HepG2 (cell line): ENCODE measurements at regions not wholly inside any gene's neighbourhood (a gene's known extent, or its start where the extent isn't known, plus 50 kb on each side); places are given as distances from the start of the nearest gene placed in this dataset.

ENCODE experiments used
- ATAC-seq: fragments of 200-7000 bp; cut with Tn5 transposase; 3 replicates; pipeline ENCODE4 v1.9.1; 2020; ENCODE audit warnings: mild to moderate bottlenecking, moderate library complexity
- BruUV-seq: library from RNA; stranded (reverse); fragments of 400-500 nt; replicated peaks from 2 replicates; lab custom pipeline; 2021; lab: Mats Ljungman, UMichigan
- CTCF ChIA-PET: fragments of 300-600 bp; formaldehyde crosslinking; extraction: SDS; loops from one replicate; lab custom pipeline; 2021; ENCODE audit warnings: low total read pairs, inconsistent platforms, low intra/inter-chr PET ratio; lab: Yijun Ruan, JAX
- POLR2A ChIA-PET: fragments of 350-600 bp; sonication (Branson Sonifier 250); formaldehyde crosslinking; loops from one replicate; lab custom pipeline; 2020; ENCODE audit warnings: antibody characterized with exemption, inconsistent platforms; lab: Yijun Ruan, JAX
- DNase-seq: peaks from one replicate; pipeline ENCODE4 v3.0.0-alpha.2; 2015; ENCODE audit warnings: low spot score
- FAIRE-seq: peaks from 3 replicates; lab custom pipeline; 2011; peaks lifted over from hg19 to GRCh38; lab: Jason Lieb, UNC
- H2AFZ ChIP-seq: one replicate; pipeline ENCODE4 v1.6.1; 2011; ENCODE audit warnings: low read length, inconsistent platforms
- H3K27ac ChIP-seq: fragments of 300-600 bp; 3 replicates; pipeline ENCODE4 v1.8.0; 2011; ENCODE audit warnings: mixed run types, mild to moderate bottlenecking, mixed read lengths, low read length, inconsistent platforms; ENCODE audit not compliant: insufficient read depth; ENCODE audit errors: extremely low read length
- H3K27me3 ChIP-seq, 2 experiments: fragments of 200-600 bp in 1 of 2; 2 replicates in 1 of 2; 3 replicates in 1 of 2; pipeline versions ENCODE4 v1.6.0 to v1.8.0; 2011; ENCODE audit warnings: low read length in 2 of 2, mild to moderate bottlenecking in 2 of 2, moderate library complexity in 2 of 2, inconsistent platforms in 1 of 2; ENCODE audit not compliant: insufficient read depth in 2 of 2, control insufficient read depth in 1 of 2
- H3K36me3 ChIP-seq, 2 experiments: fragments of 200-600 bp in 1 of 2; replicated peaks in 1 of 2; 2 replicates in 1 of 2; 3 replicates in 1 of 2; pipeline versions ENCODE4 v1.5.1 to v1.8.0; 2011; ENCODE audit warnings: low read length in 2 of 2, inconsistent platforms in 1 of 2; ENCODE audit not compliant: insufficient read depth in 2 of 2, control insufficient read depth in 1 of 2
- H3K4me1 ChIP-seq: 2 replicates; pipeline ENCODE4 v1.5.1; 2012; ENCODE audit warnings: low read length, inconsistent platforms; ENCODE audit not compliant: insufficient read depth
- H3K4me2 ChIP-seq: 2 replicates; pipeline ENCODE4 v1.6.0; 2011; ENCODE audit warnings: low read depth, low read length, inconsistent platforms
- H3K4me3 ChIP-seq, 3 experiments: fragments of 200-600 bp in 1 of 3; sonication (generic), shearing (Covaris generic) in 1 of 3; replicated peaks in 1 of 3; 2 replicates each; pipeline ENCODE4 v1.5.1; 2011 to 2016; ENCODE audit warnings: low read length in 3 of 3, inconsistent platforms in 2 of 3, low read depth in 2 of 3, mild to moderate bottlenecking in 2 of 3, control low read depth in 1 of 3, mixed read lengths in 1 of 3; ENCODE audit not compliant: insufficient read depth in 1 of 3
- H3K79me2 ChIP-seq: one replicate; pipeline ENCODE4 v1.6.1; 2011; ENCODE audit warnings: low read length, inconsistent platforms; ENCODE audit not compliant: insufficient read depth
- H3K9ac ChIP-seq: 2 replicates; pipeline ENCODE4 v1.6.0; 2011; ENCODE audit warnings: mild to moderate bottlenecking, low read depth, low read length, inconsistent platforms; ENCODE audit not compliant: insufficient read depth
- H3K9me3 ChIP-seq: 2 replicates; pipeline ENCODE4 v1.5.1; 2012; ENCODE audit warnings: mild to moderate bottlenecking, low read length
- H4K20me1 ChIP-seq: 2 replicates; pipeline ENCODE4 v1.6.0; 2011; ENCODE audit warnings: inconsistent platforms, mild to moderate bottlenecking, low read length, moderate library complexity; ENCODE audit not compliant: insufficient read depth
- ARID4A ChIP-seq: sonication (generic); formaldehyde crosslinking; IDR thresholded peaks from 2 replicates; pipeline ENCODE4 v1.5.0; 2020; ENCODE audit warnings: mild to moderate bottlenecking, missing genetic modification reagents, borderline replicate concordance
- CSRNP2 ChIP-seq: sonication (generic); formaldehyde crosslinking; conservative IDR thresholded peaks from 2 replicates; pipeline ENCODE4 v1.8.0; 2022; ENCODE audit warnings: low read depth, missing genetic modification reagents
- GMEB1 ChIP-seq: sonication (generic); formaldehyde crosslinking; IDR thresholded peaks from 2 replicates; pipeline ENCODE4 v1.5.1; 2020; ENCODE audit warnings: missing genetic modification reagents, mild to moderate bottlenecking, borderline replicate concordance
- HOMEZ ChIP-seq: IDR thresholded peaks from 2 replicates; pipeline ENCODE4 v1.6.1; 2016; ENCODE audit warnings: low read depth
- NCOA2 ChIP-seq: sonication (generic); formaldehyde crosslinking; IDR thresholded peaks from 2 replicates; pipeline ENCODE4 v1.8.0; 2022; ENCODE audit warnings: inconsistent platforms
- SRSF9 ChIP-seq: fragments of 200-400 bp; formaldehyde crosslinking; IDR thresholded peaks from 2 replicates; pipeline ENCODE4 v1.6.1; 2018; ENCODE audit warnings: borderline replicate concordance, mild to moderate bottlenecking, low read depth, low read length; ENCODE audit not compliant: insufficient read depth, poor library complexity, severe bottlenecking
- U2AF2 ChIP-seq: fragments of 200-400 bp; formaldehyde crosslinking; IDR thresholded peaks from 2 replicates; pipeline ENCODE4 v1.6.1; 2017; ENCODE audit warnings: low read depth, mild to moderate bottlenecking, low read length
- ZNF18 ChIP-seq: sonication (generic); formaldehyde crosslinking; IDR thresholded peaks from 2 replicates; pipeline ENCODE4 v1.8.0; 2022; ENCODE audit warnings: mild to moderate bottlenecking, missing genetic modification reagents; ENCODE audit not compliant: insufficient replicate concordance
- ZNF616 ChIP-seq: sonication (generic); formaldehyde crosslinking; IDR thresholded peaks from 2 replicates; pipeline ENCODE4 v1.5.0; 2020; ENCODE audit warnings: low read depth, mild to moderate bottlenecking, missing genetic modification reagents
- WGBS: methylation state at CpG from one replicate; pipeline ENCODE4 v1.1.6; 2017; ENCODE audit warnings: low lambda C conversion rate; 5-methylcytosine and 5-hydroxymethylcytosine counted together
- in situ Hi-C: cut with HindIII; loops from 2 replicates; pipeline ENCODE4 v1.10.0; 2017; ENCODE audit warnings: low pct_unique_long_range_greater_than_20kb; ENCODE audit not compliant: extremely low pct_ligation_motif_present
- intact Hi-C: fragments of 100-400 bp; cut with micrococcal nuclease; formaldehyde crosslinking; loops from one replicate; pipeline ENCODE4 v1.10.0; 2022; ENCODE audit not compliant: unreplicated experiment

- POLR2A ChIA-PET, result no interaction called here
- no peak for FAIRE-seq
- TF ChIP-seq ZNF616 (CRISPR knock-in tag), result no peak
- no peak for TF ChIP-seq ARID4A (CRISPR knock-in tag)
- TF ChIP-seq GMEB1 (CRISPR knock-in tag), result no peak
- TF ChIP-seq NCOA2, result no peak
- no peak for TF ChIP-seq HOMEZ (CRISPR knock-in tag)
- TF ChIP-seq U2AF2, result no peak
- TF ChIP-seq CSRNP2 (CRISPR knock-in tag), result no peak
- TF ChIP-seq ZNF18 (CRISPR knock-in tag), result no peak
- TF ChIP-seq SRSF9, result no peak
Observed at GRCh38 chr2:66691031-66691965, 256.4 kb downstream of the MEIS1 start.

More at GRCh38 chr2:66691031-66691965, 256.4 kb downstream of the MEIS1 start:
- Histone ChIP-seq H3K36me3 (no peaks in the 10 kb centered on the region), H3K4me1 (no peaks in the 10 kb centered on the region), H3K79me2 (no peaks in the 10 kb centered on the region), H3K27me3 (0 out of 5 replicates have a peak, but pooled peaks cover 0 to 6% of the 10 kb centered on the region in 2 experiments), H3K4me2 (no peak overlapping the region), H3K9me3 (no peaks in the 10 kb centered on the region), H2AFZ (no peak overlapping the region), H3K4me3 (no peak overlapping the region), H4K20me1 (no peaks in the 10 kb centered on the region), H3K27ac (no peak overlapping the region), H3K9ac (no peak overlapping the region)
- WGBS, result 7% methylated on average over 10 of the region's 10 CpGs
- in situ Hi-C loops, result no loop called here
- CTCF ChIA-PET, result no interaction called here
- no peak for DNase-seq
- intact Hi-C loops, result no loop called here
- no peak for ATAC-seq
- no TSS peak for BruUV-seq
